ENCODE measurements at regions not wholly inside any gene's neighbourhood (a gene's known extent, or its start where the extent isn't known, plus 50 kb on each side); places are given as distances from the start of the nearest gene placed in this dataset.

GRCh38 chr18:67081482-67082211 lies 434.9 kb downstream of the DSEL start:
- WGBS (ENCODE audit: insufficient coverage) = 87% methylated on average over 3 of the region's 3 CpGs
- Histone ChIP-seq H3K9me3 (ENCODE audit: control extremely low read depth in 1 of 5, control insufficient read depth in 4 of 5, insufficient read depth in 2 of 5, low read depth in 1 of 5, low read length in 4 of 5) (no peaks in the 10 kb centered on the region), H3K27ac (ENCODE audit: insufficient read depth in 1 of 2, low read depth in 1 of 2, low read length in 2 of 2, poor library complexity in 1 of 2, severe bottlenecking in 2 of 2) (no peak overlapping the region), H3K4me1 (ENCODE audit: control extremely low read depth in 1 of 4, control insufficient read depth in 4 of 4, insufficient read depth in 4 of 4, low read length in 3 of 4) (no peaks in the 10 kb centered on the region), H3K27me3 (replicated peaks in 2 of 5; ENCODE audit: control insufficient read depth in 4 of 5, insufficient read depth in 5 of 5, low read length in 4 of 5) (no peaks in the 10 kb centered on the region), H3K4me3 (ENCODE audit: control insufficient read depth in 1 of 7, extremely low read depth in 1 of 7, insufficient read depth in 4 of 7, low read depth in 2 of 7, low read length in 6 of 7) (no peak overlapping the region), H3K36me3 (ENCODE audit: control insufficient read depth in 4 of 4, insufficient read depth in 4 of 4, low read length in 3 of 4) (no peaks in the 10 kb centered on the region)
- CTCF ChIA-PET = no interaction called here
- no peak for DNase-seq
- POLR2A ChIA-PET = no interaction called here

GRCh38 chr18:67080601-67081000 lies 435.9 kb downstream of the DSEL start:
- 100% methylated on average over 1 of the region's 5 CpGs for WGBS (ENCODE audit: insufficient coverage)
- DNase-seq = no peak
- no peaks in the 10 kb centered on the region for H3K9me3 ChIP-seq (ENCODE audit: control extremely low read depth in 1 of 5, control insufficient read depth in 4 of 5, insufficient read depth in 2 of 5, low read depth in 1 of 5, low read length in 4 of 5)
- ChIA-PET CTCF (no interaction called here), POLR2A (no interaction called here)
- H3K36me3 ChIP-seq (ENCODE audit: control insufficient read depth in 4 of 4, insufficient read depth in 4 of 4, low read length in 3 of 4) = no peaks in the 10 kb centered on the region
- no peak overlapping the region for H3K27ac ChIP-seq (ENCODE audit: insufficient read depth in 1 of 2, low read depth in 1 of 2, low read length in 2 of 2, poor library complexity in 1 of 2, severe bottlenecking in 2 of 2)
- no peaks in the 10 kb centered on the region for H3K4me1 ChIP-seq (ENCODE audit: control extremely low read depth in 1 of 4, control insufficient read depth in 4 of 4, insufficient read depth in 4 of 4, low read length in 3 of 4)
- no peak overlapping the region for H3K4me3 ChIP-seq (ENCODE audit: control insufficient read depth in 1 of 7, extremely low read depth in 1 of 7, insufficient read depth in 4 of 7, low read depth in 2 of 7, low read length in 6 of 7)
- H3K27me3 ChIP-seq (replicated peaks in 2 of 5; ENCODE audit: control insufficient read depth in 4 of 5, insufficient read depth in 5 of 5, low read length in 4 of 5) = no peaks in the 10 kb centered on the region

GRCh38 chr18:67074309-67074708 lies 442.2 kb downstream of the DSEL start:
- no peaks in the 10 kb centered on the region for H3K27me3 ChIP-seq (replicated peaks in 2 of 5; ENCODE audit: control insufficient read depth in 4 of 5, insufficient read depth in 5 of 5, low read length in 4 of 5)
- H3K4me1 ChIP-seq (ENCODE audit: control extremely low read depth in 1 of 4, control insufficient read depth in 4 of 4, insufficient read depth in 4 of 4, low read length in 3 of 4) = no peaks in the 10 kb centered on the region
- WGBS (ENCODE audit: insufficient coverage) = 88% methylated on average over 4 of the region's 4 CpGs
- POLR2A ChIA-PET = no interaction called here
- no peak overlapping the region for H3K4me3 ChIP-seq (ENCODE audit: control insufficient read depth in 1 of 7, extremely low read depth in 1 of 7, insufficient read depth in 4 of 7, low read depth in 2 of 7, low read length in 6 of 7)
- H3K36me3 ChIP-seq (ENCODE audit: control insufficient read depth in 4 of 4, insufficient read depth in 4 of 4, low read length in 3 of 4) = no peaks in the 10 kb centered on the region
- H3K27ac ChIP-seq (ENCODE audit: insufficient read depth in 1 of 2, low read depth in 1 of 2, low read length in 2 of 2, poor library complexity in 1 of 2, severe bottlenecking in 2 of 2) = no peak overlapping the region
- CTCF ChIA-PET = no interaction called here
- no peaks in the 10 kb centered on the region for H3K9me3 ChIP-seq (ENCODE audit: control extremely low read depth in 1 of 5, control insufficient read depth in 4 of 5, insufficient read depth in 2 of 5, low read depth in 1 of 5, low read length in 4 of 5)
- no peak for DNase-seq

GRCh38 chr18:67072791-67073190 lies 443.7 kb downstream of the DSEL start:
- H3K27me3 ChIP-seq (replicated peaks in 2 of 5; ENCODE audit: control insufficient read depth in 4 of 5, insufficient read depth in 5 of 5, low read length in 4 of 5) = no peaks in the 10 kb centered on the region
- 60% methylated on average over 2 of the region's 2 CpGs for WGBS (ENCODE audit: insufficient coverage)
- DNase-seq = no peak
- no peak overlapping the region for H3K4me3 ChIP-seq (ENCODE audit: control insufficient read depth in 1 of 7, extremely low read depth in 1 of 7, insufficient read depth in 4 of 7, low read depth in 2 of 7, low read length in 6 of 7)
- POLR2A ChIA-PET = no interaction called here
- no peaks in the 10 kb centered on the region for H3K36me3 ChIP-seq (ENCODE audit: control insufficient read depth in 4 of 4, insufficient read depth in 4 of 4, low read length in 3 of 4)
- H3K9me3 ChIP-seq (ENCODE audit: control extremely low read depth in 1 of 5, control insufficient read depth in 4 of 5, insufficient read depth in 2 of 5, low read depth in 1 of 5, low read length in 4 of 5) = no peaks in the 10 kb centered on the region
- H3K4me1 ChIP-seq (ENCODE audit: control extremely low read depth in 1 of 4, control insufficient read depth in 4 of 4, insufficient read depth in 4 of 4, low read length in 3 of 4) = no peaks in the 10 kb centered on the region
- CTCF ChIA-PET = no interaction called here
- H3K27ac ChIP-seq (ENCODE audit: insufficient read depth in 1 of 2, low read depth in 1 of 2, low read length in 2 of 2, poor library complexity in 1 of 2, severe bottlenecking in 2 of 2) = no peak overlapping the region

GRCh38 chr18:67068608-67069007 lies 447.9 kb downstream of the DSEL start:
- CTCF ChIA-PET = no interaction called here
- H3K9me3 ChIP-seq (ENCODE audit: control extremely low read depth in 1 of 5, control insufficient read depth in 4 of 5, insufficient read depth in 2 of 5, low read depth in 1 of 5, low read length in 4 of 5) = no peaks in the 10 kb centered on the region
- WGBS (ENCODE audit: insufficient coverage) = 80% methylated on average over 1 of the region's 2 CpGs
- POLR2A ChIA-PET = no interaction called here
- H3K27ac ChIP-seq (ENCODE audit: insufficient read depth in 1 of 2, low read depth in 1 of 2, low read length in 2 of 2, poor library complexity in 1 of 2, severe bottlenecking in 2 of 2) = no peak overlapping the region
- no peaks in the 10 kb centered on the region for H3K36me3 ChIP-seq (ENCODE audit: control insufficient read depth in 4 of 4, insufficient read depth in 4 of 4, low read length in 3 of 4)
- no peaks in the 10 kb centered on the region for H3K27me3 ChIP-seq (replicated peaks in 2 of 5; ENCODE audit: control insufficient read depth in 4 of 5, insufficient read depth in 5 of 5, low read length in 4 of 5)
- no peaks in the 10 kb centered on the region for H3K4me1 ChIP-seq (ENCODE audit: control extremely low read depth in 1 of 4, control insufficient read depth in 4 of 4, insufficient read depth in 4 of 4, low read length in 3 of 4)
- no peak for DNase-seq
- no peak overlapping the region for H3K4me3 ChIP-seq (ENCODE audit: control insufficient read depth in 1 of 7, extremely low read depth in 1 of 7, insufficient read depth in 4 of 7, low read depth in 2 of 7, low read length in 6 of 7)

GRCh38 chr18:67047334-67047733 lies 443.4 kb upstream of the CDH19 start:
- H3K4me3 ChIP-seq (ENCODE audit: control insufficient read depth in 1 of 7, extremely low read depth in 1 of 7, insufficient read depth in 4 of 7, low read depth in 2 of 7, low read length in 6 of 7) = no peak overlapping the region
- ChIA-PET POLR2A (no interaction called here), CTCF (no interaction called here)
- no peaks in the 10 kb centered on the region for H3K36me3 ChIP-seq (ENCODE audit: control insufficient read depth in 4 of 4, insufficient read depth in 4 of 4, low read length in 3 of 4)
- no peaks in the 10 kb centered on the region for H3K4me1 ChIP-seq (ENCODE audit: control extremely low read depth in 1 of 4, control insufficient read depth in 4 of 4, insufficient read depth in 4 of 4, low read length in 3 of 4)
- H3K9me3 ChIP-seq (ENCODE audit: control extremely low read depth in 1 of 5, control insufficient read depth in 4 of 5, insufficient read depth in 2 of 5, low read depth in 1 of 5, low read length in 4 of 5) = no peaks in the 10 kb centered on the region
- no peaks in the 10 kb centered on the region for H3K27me3 ChIP-seq (replicated peaks in 2 of 5; ENCODE audit: control insufficient read depth in 4 of 5, insufficient read depth in 5 of 5, low read length in 4 of 5)
- no peak for DNase-seq
- no peak overlapping the region for H3K27ac ChIP-seq (ENCODE audit: insufficient read depth in 1 of 2, low read depth in 1 of 2, low read length in 2 of 2, poor library complexity in 1 of 2, severe bottlenecking in 2 of 2)
- 100% methylated on average over 1 of the region's 6 CpGs for WGBS (ENCODE audit: insufficient coverage)

- 100% methylated on average over 8 of the region's 11 CpGs for WGBS (ENCODE audit: insufficient coverage)
These were observed 439.4 kb upstream of the CDH19 start for GRCh38 chr18:67043276-67043675.

More at GRCh38 chr18:67043276-67043675, 439.4 kb upstream of the CDH19 start:
- DNase-seq = no peak
- no peaks in the 10 kb centered on the region for H3K9me3 ChIP-seq (ENCODE audit: control extremely low read depth in 1 of 5, control insufficient read depth in 4 of 5, insufficient read depth in 2 of 5, low read depth in 1 of 5, low read length in 4 of 5)
- no peak overlapping the region for H3K4me3 ChIP-seq (ENCODE audit: control insufficient read depth in 1 of 7, extremely low read depth in 1 of 7, insufficient read depth in 4 of 7, low read depth in 2 of 7, low read length in 6 of 7)
- CTCF ChIA-PET = no interaction called here
- H3K27me3 ChIP-seq (replicated peaks in 2 of 5; ENCODE audit: control insufficient read depth in 4 of 5, insufficient read depth in 5 of 5, low read length in 4 of 5) = no peaks in the 10 kb centered on the region
- H3K27ac ChIP-seq (ENCODE audit: insufficient read depth in 1 of 2, low read depth in 1 of 2, low read length in 2 of 2, poor library complexity in 1 of 2, severe bottlenecking in 2 of 2) = no peak overlapping the region
- H3K4me1 ChIP-seq (ENCODE audit: control extremely low read depth in 1 of 4, control insufficient read depth in 4 of 4, insufficient read depth in 4 of 4, low read length in 3 of 4) = no peaks in the 10 kb centered on the region
- POLR2A ChIA-PET = no interaction called here
- H3K36me3 ChIP-seq (ENCODE audit: control insufficient read depth in 4 of 4, insufficient read depth in 4 of 4, low read length in 3 of 4) = no peaks in the 10 kb centered on the region
